ENCODE measurements at regions not wholly inside any gene's neighbourhood (a gene's known extent, or its start where the extent isn't known, plus 50 kb on each side); places are given as distances from the start of the nearest gene placed in this dataset.

DNA sequence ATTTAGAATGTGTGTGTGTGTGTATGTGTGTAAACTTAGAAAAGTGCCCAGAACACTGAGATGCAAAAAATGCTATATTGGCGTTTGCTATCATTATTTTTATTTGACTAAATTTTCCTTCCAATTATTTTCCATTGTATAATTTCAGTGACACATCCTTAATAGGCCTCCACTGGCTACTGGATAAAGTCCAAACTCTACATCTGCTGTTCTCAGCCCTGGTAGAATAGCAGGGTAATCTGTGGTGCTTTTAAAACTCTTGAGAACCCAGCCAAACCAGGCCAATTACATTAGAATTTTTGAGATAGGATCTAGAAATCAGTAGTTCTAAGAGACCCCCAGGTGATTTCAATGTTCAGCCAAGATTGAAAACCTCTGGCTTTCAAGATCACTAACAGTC lies 66.4 kb downstream of the ZNF503 start:
- Histone ChIP-seq H3K36me3 (no peaks in the 10 kb centered on the region), H3K27me3 (no peaks in the 10 kb centered on the region), H3K9me3 (peaks cover 0 to 4% of the 10 kb centered on the region in 2 donors), H3K27ac (no peak overlapping the region), H3K4me1 (no peaks in the 10 kb centered on the region), H3K4me3 (no peak overlapping the region)
- intact Hi-C loops (cut with DNase I) = no loop called here
- TF ChIP-seq, protein P1, sequence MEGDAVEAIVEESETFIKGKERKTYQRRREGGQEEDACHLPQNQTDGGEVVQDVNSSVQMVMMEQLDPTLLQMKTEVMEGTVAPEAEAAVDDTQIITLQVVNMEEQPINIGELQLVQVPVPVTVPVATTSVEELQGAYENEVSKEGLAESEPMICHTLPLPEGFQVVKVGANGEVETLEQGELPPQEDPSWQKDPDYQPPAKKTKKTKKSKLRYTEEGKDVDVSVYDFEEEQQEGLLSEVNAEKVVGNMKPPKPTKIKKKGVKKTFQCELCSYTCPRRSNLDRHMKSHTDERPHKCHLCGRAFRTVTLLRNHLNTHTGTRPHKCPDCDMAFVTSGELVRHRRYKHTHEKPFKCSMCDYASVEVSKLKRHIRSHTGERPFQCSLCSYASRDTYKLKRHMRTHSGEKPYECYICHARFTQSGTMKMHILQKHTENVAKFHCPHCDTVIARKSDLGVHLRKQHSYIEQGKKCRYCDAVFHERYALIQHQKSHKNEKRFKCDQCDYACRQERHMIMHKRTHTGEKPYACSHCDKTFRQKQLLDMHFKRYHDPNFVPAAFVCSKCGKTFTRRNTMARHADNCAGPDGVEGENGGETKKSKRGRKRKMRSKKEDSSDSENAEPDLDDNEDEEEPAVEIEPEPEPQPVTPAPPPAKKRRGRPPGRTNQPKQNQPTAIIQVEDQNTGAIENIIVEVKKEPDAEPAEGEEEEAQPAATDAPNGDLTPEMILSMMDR (IDR thresholded peaks at IDR 0.05) = no peak
- DNase-seq = peak in 1 of 4 donors; percentile 20
- ATAC-seq = no peak

DNA sequence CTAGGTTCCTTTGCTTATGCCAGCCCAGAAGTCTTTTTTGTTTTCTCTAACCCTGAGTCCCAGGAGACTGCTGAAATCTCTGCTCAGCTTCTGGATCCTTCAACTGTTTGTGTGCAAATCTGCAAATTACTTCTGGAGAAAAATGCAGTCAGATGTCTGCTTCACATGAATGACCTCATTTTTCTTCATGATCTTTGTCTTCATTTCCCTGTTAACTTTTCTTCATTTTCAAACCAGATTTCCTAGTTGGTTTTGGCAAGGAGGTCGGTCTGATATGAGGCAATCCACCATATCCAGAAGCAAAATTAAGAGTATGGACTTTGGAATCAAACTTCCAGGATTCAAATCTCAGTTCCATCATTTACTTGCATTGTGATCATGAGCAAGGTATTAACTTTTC lies 66.8 kb downstream of the ZNF503 start:
- intact Hi-C loops (cut with DNase I) = no loop called here
- DNase-seq (no peak), ATAC-seq (no peak)
- peaks cover 0 to 4% of the 10 kb centered on the region in 2 donors for H3K9me3 ChIP-seq
- H3K4me1 ChIP-seq = no peaks in the 10 kb centered on the region
- no peak overlapping the region for H3K27ac ChIP-seq
- TF ChIP-seq, protein P1 (IDR thresholded peaks at IDR 0.05) = no peak
- no peaks in the 10 kb centered on the region for H3K36me3 ChIP-seq
- no peak overlapping the region for H3K4me3 ChIP-seq
- H3K27me3 ChIP-seq = no peaks in the 10 kb centered on the region

GRCh38 chr10:75332081-75332480 lies 69.5 kb downstream of the ZNF503 start:
- Histone ChIP-seq H3K27ac (no peak overlapping the region), H3K36me3 (no peaks in the 10 kb centered on the region), H3K4me3 (no peak overlapping the region), H3K27me3 (no peaks in the 10 kb centered on the region), H3K4me1 (no peaks in the 10 kb centered on the region), H3K9me3 (peaks cover 0 to 4% of the 10 kb centered on the region in 2 donors)
- no peak for DNase-seq
- intact Hi-C loops (cut with DNase I) = no loop called here
- no peak for ATAC-seq
- TF ChIP-seq, protein P1 (IDR thresholded peaks at IDR 0.05) = no peak

GRCh38 chr10:75331081-75331480 lies 70.5 kb downstream of the ZNF503 start:
- H3K36me3 ChIP-seq = no peaks in the 10 kb centered on the region
- TF ChIP-seq, protein P1 (IDR thresholded peaks at IDR 0.05) = no peak
- intact Hi-C loops (cut with DNase I) = no loop called here

DNA sequence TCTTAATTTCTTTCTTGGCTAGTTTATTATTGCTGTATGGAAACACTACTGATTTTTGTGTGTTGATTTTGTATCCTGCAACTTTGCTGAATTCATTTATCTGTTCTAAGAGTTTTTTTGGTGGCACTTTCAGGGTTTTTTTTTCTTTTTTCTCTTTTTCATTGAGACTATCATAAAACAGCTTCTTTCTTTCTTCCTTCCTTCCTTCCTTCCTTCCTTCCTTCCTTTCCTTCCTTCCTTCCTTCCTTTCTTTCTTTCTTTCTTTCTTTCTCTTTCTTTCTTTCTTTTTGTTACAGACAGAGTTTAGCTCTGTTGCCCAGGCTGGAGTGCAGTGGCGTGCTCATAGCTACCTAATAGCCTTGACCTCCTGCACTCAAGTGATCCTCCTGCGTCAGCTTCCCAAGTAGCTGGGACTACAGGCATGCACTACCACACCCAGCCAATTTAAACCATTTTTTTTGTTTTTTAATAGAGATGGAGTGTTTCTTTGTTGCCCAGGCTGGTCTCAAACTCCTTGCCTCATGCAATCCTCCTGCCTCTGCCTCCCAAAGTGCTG lies 72.3 kb downstream of the ZNF503 start:
- TF ChIP-seq, protein P1 (IDR thresholded peaks at IDR 0.05) = no peak
- Histone ChIP-seq H3K4me3 (no peak overlapping the region), H3K4me1 (no peaks in the 10 kb centered on the region), H3K27me3 (no peaks in the 10 kb centered on the region), H3K36me3 (no peaks in the 10 kb centered on the region), H3K27ac (no peak overlapping the region), H3K9me3 (peaks cover 0 to 2% of the 10 kb centered on the region in 2 donors)
- DNase-seq = no peak
- ATAC-seq = peak; percentile 33
- intact Hi-C loops (cut with DNase I) = no loop called here

More at GRCh38 chr10:75331081-75331480, 70.5 kb downstream of the ZNF503 start:
- H3K9me3 ChIP-seq = peaks cover 0 to 4% of the 10 kb centered on the region in 2 donors
- H3K4me1 ChIP-seq = no peaks in the 10 kb centered on the region
- no peaks in the 10 kb centered on the region for H3K27me3 ChIP-seq
- DNase-seq = no peak
- H3K27ac ChIP-seq = no peak overlapping the region
- no peak overlapping the region for H3K4me3 ChIP-seq
- ATAC-seq = no peak
